GM21381 (cell line): ENCODE measurements at regions not wholly inside any gene's neighbourhood (a gene's known extent, or its start where the extent isn't known, plus 50 kb on each side); places are given as distances from the start of the nearest gene placed in this dataset.

ENCODE experiments used
- ATAC-seq: cut with Tn5 transposase; IDR thresholded peaks from one replicate; pipeline ENCODE4 v1.9.1; 2021; ENCODE audit warnings: mild to moderate bottlenecking, moderate library complexity; ENCODE audit not compliant: unreplicated experiment

DNA sequence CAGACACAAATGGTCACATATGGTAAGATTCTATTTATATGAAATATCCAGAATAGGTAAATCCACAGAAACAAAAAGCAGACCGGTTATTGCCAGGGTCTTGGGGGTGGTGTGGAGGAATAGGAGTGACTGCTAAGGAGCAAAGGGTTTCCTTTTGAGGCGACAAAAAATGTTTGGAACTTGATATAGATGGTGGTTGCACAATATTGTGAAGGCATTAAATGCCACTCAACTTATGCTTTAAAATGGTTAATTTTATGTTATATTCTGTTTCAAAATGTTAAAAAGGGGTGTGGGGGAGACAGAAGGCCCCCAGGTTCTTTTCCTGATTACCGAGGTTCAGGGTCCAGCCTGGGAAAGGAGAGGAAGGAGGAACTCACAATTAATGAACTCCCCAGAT, 304.4 kb downstream of the RRAGC start:
- ATAC-seq = no peak

DNA sequence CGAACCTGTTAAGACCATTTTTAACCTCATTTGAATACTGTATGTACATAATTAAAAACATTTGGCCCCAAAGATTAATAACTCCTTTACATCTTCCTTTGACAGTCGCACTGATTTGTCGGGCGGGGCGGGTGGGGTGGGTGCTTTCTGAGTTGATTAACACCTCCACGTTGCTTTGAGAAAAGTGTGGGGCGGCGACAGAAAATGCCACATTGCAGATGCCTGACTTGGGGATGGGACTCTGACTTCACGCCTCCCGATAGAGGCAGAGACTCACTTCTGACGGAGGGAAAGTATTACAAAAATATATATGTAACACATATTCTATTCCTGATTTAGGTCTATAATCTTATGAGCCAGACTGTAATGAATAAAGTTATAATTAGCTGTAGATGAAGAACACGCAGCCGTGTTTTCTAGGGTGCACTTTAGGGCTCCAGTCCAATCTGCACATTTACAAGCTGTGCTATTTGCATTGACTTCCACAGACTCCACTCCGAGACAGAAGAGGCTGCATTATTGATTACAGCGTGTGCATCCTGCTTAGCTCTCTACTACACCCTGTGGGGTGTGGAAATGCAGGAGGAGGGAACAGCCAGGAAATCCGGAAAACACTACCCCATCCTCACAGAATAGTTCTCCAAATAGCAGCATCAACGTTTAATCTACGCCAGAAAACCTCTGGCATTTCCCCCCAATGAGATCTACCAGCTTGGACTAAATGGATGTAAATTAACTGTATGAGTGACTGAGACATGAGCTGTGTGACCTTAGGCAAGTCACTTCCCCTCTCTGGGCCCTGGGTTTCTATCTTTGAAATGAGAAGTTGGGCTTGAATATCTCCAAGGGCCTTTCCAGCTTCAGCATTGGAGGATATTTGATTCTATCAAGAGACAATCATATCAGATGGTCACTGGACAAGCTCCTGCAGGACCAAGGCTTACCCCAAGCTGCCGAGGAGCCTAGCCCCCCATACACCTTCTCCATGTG, 308.0 kb downstream of the RRAGC start:
- ATAC-seq = no peak

GRCh38 chr1:38549191-38549590, 310.4 kb downstream of the RRAGC start:
- ATAC-seq = no peak

- ATAC-seq = no peak
Observed at GRCh38 chr1:38547321-38547720, 312.3 kb downstream of the RRAGC start.

- no peak for ATAC-seq
Observed at GRCh38 chr1:38546636-38547035, 312.9 kb downstream of the RRAGC start.

DNA sequence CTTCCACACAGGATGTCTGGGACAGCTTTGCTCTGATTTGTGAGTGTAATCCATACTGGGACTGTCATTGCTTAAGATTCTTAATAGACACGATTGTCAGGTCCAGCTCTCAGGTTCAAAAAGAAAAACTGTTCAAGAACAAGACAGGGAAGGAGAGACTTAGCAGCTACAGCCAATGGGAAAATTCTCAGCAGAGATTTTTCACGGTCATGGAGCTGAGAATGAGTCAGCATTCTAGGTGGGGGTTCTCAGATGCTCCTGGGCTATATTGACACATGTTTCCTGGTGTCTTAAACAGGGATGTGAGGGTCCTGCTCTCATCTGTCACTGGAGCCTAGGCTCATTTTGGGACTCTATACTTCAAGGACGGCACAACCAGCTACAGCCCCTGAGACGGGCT, 318.3 kb downstream of the RRAGC start:
- ATAC-seq = no peak

- ATAC-seq = no peak
Observed at GRCh38 chr1:38539931-38540330, 319.6 kb downstream of the RRAGC start.

DNA sequence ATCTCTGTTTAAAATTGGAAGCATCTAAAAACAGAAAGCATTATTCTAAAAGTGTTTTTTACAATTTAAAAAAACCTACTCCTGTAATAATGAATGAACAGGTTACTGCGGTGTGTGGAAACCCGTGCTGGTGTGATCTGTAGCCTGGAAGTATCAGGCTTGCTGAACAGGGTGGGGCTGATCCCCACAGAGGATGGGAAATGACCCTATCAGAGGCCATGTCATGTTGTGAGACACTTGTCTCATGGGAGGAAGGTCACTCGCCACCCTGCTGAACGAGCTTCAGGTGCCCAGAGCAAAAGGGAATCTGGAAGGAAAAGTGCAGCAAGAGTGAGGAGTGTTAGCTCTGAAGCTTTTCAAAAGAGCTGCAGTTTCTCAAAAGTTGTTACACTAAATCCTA, 320.7 kb downstream of the RRAGC start:
- ATAC-seq = no peak

DNA sequence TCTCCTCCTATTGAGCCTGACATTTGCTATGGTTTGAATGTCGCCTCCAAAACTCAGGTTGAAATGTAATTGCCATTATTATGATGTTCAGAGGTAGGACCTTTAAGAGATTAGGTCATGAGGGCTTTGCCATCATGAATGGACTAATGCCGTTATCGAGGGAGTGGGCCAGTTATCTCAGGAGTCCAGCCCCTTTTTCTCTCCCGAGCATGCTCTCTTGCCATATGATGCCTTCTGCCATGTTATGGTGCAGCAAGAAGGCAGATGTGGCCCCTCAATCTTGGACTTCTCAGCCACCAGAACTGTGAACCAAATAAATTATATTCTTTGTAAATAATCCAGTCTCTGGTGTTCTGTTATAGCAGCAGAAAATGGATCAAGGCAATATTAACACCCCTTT, 323.5 kb downstream of the RRAGC start:
- ATAC-seq = no peak

- ATAC-seq = no peak
Observed at GRCh38 chr1:38534473-38534823, 325.1 kb downstream of the RRAGC start.

GRCh38 chr1:38533772-38534472, 325.6 kb downstream of the RRAGC start:
- ATAC-seq = no peak

- no peak for ATAC-seq
Observed at GRCh38 chr1:38530957-38531356, 328.6 kb downstream of the RRAGC start.

DNA sequence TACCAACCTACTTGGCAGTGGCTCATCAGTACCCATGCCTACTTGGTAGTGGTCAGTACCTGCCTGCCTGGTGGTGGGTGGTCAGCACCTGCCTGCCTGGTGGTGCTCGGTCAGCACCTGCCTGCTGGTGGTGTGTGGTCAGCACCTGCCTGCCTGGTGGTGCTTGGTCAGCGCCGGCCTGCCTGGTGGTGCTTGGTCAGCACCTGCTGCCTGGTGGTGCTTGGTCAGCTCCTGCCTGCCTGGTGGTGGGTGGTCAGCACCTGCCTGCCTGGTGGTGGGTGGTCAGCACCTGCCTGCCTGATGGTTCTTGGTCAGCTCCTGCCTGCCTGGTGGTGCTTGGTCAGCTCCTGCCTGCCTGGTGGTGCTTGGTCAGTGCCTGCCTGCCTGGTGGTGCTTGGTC, 329.6 kb downstream of the RRAGC start:
- ATAC-seq = no peak

DNA sequence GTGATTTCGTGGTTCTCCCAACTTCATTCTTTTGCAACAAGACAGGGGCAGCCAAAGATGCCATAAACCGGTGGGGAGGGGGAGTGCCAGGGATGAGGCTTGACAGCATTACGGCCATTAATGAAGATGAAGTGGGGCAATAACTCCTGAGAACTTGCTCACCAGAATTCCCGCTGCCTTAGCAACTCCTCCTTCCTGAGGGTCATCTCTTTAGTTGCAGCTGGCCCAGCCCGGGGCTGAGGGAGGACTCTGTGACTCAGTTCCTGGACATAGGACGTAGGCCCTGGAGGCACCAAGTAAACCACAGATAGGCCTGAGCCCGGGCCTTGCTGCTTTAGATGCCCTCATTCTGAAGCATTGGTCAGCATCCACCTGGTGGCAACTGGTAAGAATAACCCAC, 330.2 kb downstream of the RRAGC start:
- no peak for ATAC-seq

GRCh38 chr1:38528623-38529022, 330.9 kb downstream of the RRAGC start:
- no peak for ATAC-seq

- ATAC-seq = peak; percentile 90
Observed at GRCh38 chr1:38527373-38527966, 332.1 kb downstream of the RRAGC start.

DNA sequence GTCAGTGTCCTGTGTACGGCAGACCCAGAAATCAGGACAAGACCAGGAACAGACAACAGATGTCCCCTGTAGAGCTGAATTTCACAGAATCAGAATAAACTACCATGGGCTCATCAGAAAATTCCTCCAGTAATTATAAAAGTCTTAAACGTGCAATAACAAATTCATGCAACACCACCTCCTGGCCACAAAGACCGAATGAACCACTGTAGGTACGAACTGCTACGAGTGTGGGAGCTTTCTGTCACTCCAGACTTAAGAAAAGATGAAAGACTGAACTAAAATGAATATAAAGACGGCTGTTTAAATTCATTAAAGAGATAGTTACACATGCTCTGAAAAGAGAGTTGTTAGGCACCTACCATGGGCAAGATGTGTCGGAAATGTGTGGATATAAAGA, 333.5 kb downstream of the RRAGC start:
- ATAC-seq = no peak

- no peak for ATAC-seq
Observed at GRCh38 chr1:38525343-38526043, 334.1 kb downstream of the RRAGC start.

- no peak for ATAC-seq
Observed at GRCh38 chr1:38524025-38524641, 335.4 kb downstream of the RRAGC start.

DNA sequence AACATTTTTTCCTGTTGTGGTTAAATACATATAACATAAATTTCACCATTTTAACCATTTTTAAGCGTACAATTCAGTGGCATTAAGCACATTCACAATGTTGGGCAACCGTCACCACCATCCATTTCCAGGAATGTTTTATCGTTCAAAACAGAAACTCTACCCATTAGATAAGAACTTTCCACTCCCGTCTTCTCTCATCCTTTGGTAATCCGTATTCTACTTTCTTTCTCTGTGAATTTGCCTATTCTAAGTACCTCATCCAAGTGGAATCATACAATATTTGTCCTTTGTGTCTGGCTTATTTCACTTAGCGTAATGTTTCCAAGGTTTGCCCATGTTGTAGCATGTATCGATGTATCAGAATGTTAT, 336.0 kb downstream of the RRAGC start:
- no peak for ATAC-seq
